H9 (cell line): ENCODE measurements at regions not wholly inside any gene's neighbourhood (a gene's known extent, or its start where the extent isn't known, plus 50 kb on each side); places are given as distances from the start of the nearest gene placed in this dataset.
A peak's percentile ranks its signal among the peaks of the same experiment; 100 is the strongest.

Experiments
- DNase-seq: peaks from one replicate; pipeline ENCODE4 v3.0.0-alpha.2; 2017
- H2AFZ ChIP-seq: one replicate; pipeline ENCODE4 v1.6.1; 2013; ENCODE audit warnings: mild to moderate bottlenecking, low read length, control low read depth, moderate library complexity
- H2AK5ac ChIP-seq: 2 replicates; pipeline ENCODE4 v1.6.1; 2013; ENCODE audit warnings: low read length, control low read depth, mixed read lengths; ENCODE audit not compliant: insufficient read length
- H2BK120ac ChIP-seq: one replicate; pipeline ENCODE4 v1.6.1; 2013; ENCODE audit warnings: low read depth, mild to moderate bottlenecking, low read length, control low read depth, inconsistent platforms; ENCODE audit not compliant: poor library complexity, severe bottlenecking
- H2BK12ac ChIP-seq: 2 replicates; pipeline ENCODE4 v1.6.1; 2013; ENCODE audit warnings: low read length, control low read depth, mixed read lengths, low read depth; ENCODE audit not compliant: insufficient read length
- H2BK15ac ChIP-seq: 2 replicates; pipeline ENCODE4 v1.6.1; 2013; ENCODE audit warnings: low read depth, low read length, control low read depth
- H2BK20ac ChIP-seq: one replicate; pipeline ENCODE4 v1.6.1; 2013; ENCODE audit warnings: low read depth, mild to moderate bottlenecking, low read length, control low read depth, inconsistent platforms; ENCODE audit not compliant: poor library complexity, severe bottlenecking
- H2BK5ac ChIP-seq: 2 replicates; pipeline ENCODE4 v1.6.1; 2013; ENCODE audit warnings: low read length, control low read depth, mixed read lengths; ENCODE audit not compliant: insufficient read length
- H3K14ac ChIP-seq: 2 replicates; pipeline ENCODE4 v1.6.1; 2013; ENCODE audit warnings: low read length, control low read depth; ENCODE audit not compliant: insufficient read depth
- H3K18ac ChIP-seq: 2 replicates; pipeline ENCODE4 v1.6.1; 2013; ENCODE audit warnings: low read depth, mild to moderate bottlenecking, mixed read lengths, low read length, control low read depth; ENCODE audit not compliant: insufficient read length
- H3K23ac ChIP-seq: 2 replicates; pipeline ENCODE4 v1.6.1; 2013; ENCODE audit warnings: low read length, control low read depth, mixed read lengths, low read depth; ENCODE audit not compliant: insufficient read length
- H3K23me2 ChIP-seq: 2 replicates; pipeline ENCODE4 v1.6.1; 2013; ENCODE audit warnings: low read depth, mild to moderate bottlenecking, mixed read lengths, low read length, control low read depth; ENCODE audit not compliant: insufficient read length, poor library complexity, severe bottlenecking
- H3K27ac ChIP-seq: 2 replicates; pipeline ENCODE4 v1.5.1; 2013; ENCODE audit warnings: low read length, control low read depth, mixed read lengths, low read depth; ENCODE audit not compliant: insufficient read length
- H3K27me3 ChIP-seq: 2 replicates; pipeline ENCODE4 v1.6.1; 2013; ENCODE audit warnings: low read length, control low read depth, inconsistent platforms; ENCODE audit not compliant: insufficient read depth
- H3K4ac ChIP-seq: 2 replicates; pipeline ENCODE4 v1.6.1; 2013; ENCODE audit warnings: low read depth, mild to moderate bottlenecking, control low read depth, inconsistent platforms, low read length, moderate library complexity
- H3K4me1 ChIP-seq: 2 replicates; pipeline ENCODE4 v1.6.1; 2013; ENCODE audit warnings: low read length, control low read depth, inconsistent platforms; ENCODE audit not compliant: insufficient read depth
- H3K4me2 ChIP-seq: 2 replicates; pipeline ENCODE4 v1.6.1; 2013; ENCODE audit warnings: low read length, control low read depth, mixed read lengths; ENCODE audit not compliant: insufficient read length, insufficient read depth
- H3K56ac ChIP-seq: 2 replicates; pipeline ENCODE4 v1.6.1; 2013; ENCODE audit warnings: low read depth, mild to moderate bottlenecking, mixed read lengths, low read length, control low read depth; ENCODE audit not compliant: insufficient read length
- H3K79me1 ChIP-seq: 2 replicates; pipeline ENCODE4 v1.6.1; 2013; ENCODE audit warnings: low read depth, mild to moderate bottlenecking, moderate library complexity, low read length, control low read depth, inconsistent platforms; ENCODE audit not compliant: insufficient read depth, poor library complexity, severe bottlenecking
- H3K79me2 ChIP-seq: 2 replicates; pipeline ENCODE4 v1.6.1; 2013; ENCODE audit warnings: low read length, control low read depth, inconsistent platforms; ENCODE audit not compliant: insufficient read depth
- H3K9ac ChIP-seq: 2 replicates; pipeline ENCODE4 v1.6.1; 2013; ENCODE audit warnings: low read length, control low read depth, mixed read lengths; ENCODE audit not compliant: insufficient read length; ENCODE audit errors: extremely low read depth
- H3K9me3 ChIP-seq: one replicate; pipeline ENCODE4 v1.6.1; 2013; ENCODE audit warnings: low read depth, low read length, inconsistent platforms; ENCODE audit not compliant: control insufficient read depth
- H3T11ph ChIP-seq: one replicate; pipeline ENCODE4 v1.6.1; 2013; ENCODE audit warnings: mild to moderate bottlenecking, low read length, control low read depth, inconsistent platforms
- H4K20me1 ChIP-seq: one replicate; pipeline ENCODE4 v1.6.1; 2013; ENCODE audit not compliant: control insufficient read depth, insufficient read length, insufficient read depth
- H4K5ac ChIP-seq: 2 replicates; pipeline ENCODE4 v1.6.1; 2013; ENCODE audit warnings: low read depth, mild to moderate bottlenecking, mixed read lengths, low read length, control low read depth; ENCODE audit not compliant: insufficient read length
- H4K8ac ChIP-seq: replicated peaks from 2 replicates; pipeline ENCODE4 v1.6.1; 2013; ENCODE audit warnings: low read length, control low read depth, mixed read lengths, low read depth; ENCODE audit not compliant: insufficient read length
- H4K91ac ChIP-seq: 2 replicates; pipeline ENCODE4 v1.6.1; 2013; ENCODE audit warnings: low read depth, mild to moderate bottlenecking, moderate library complexity, mixed read lengths, low read length, control low read depth; ENCODE audit not compliant: insufficient read length
- H3K27ac Mint-ChIP-seq, 3 experiments: 2 replicates in 2 of 3; 3 replicates in 1 of 3; pipeline ENCODE4 v1.8.0; 2020 to 2021; ENCODE audit warnings: mixed read lengths in 3 of 3, mild to moderate bottlenecking in 1 of 3, moderate library complexity in 1 of 3
- H3K27me3 Mint-ChIP-seq: 2 replicates; pipeline ENCODE4 v1.8.0; 2021; ENCODE audit warnings: low read depth, mild to moderate bottlenecking, moderate library complexity, mixed read lengths
- H3K36me3 Mint-ChIP-seq, 3 experiments: 2 replicates in 2 of 3; 3 replicates in 1 of 3; pipeline ENCODE4 v1.8.0; 2020 to 2021; ENCODE audit warnings: low read depth in 3 of 3, mixed read lengths in 3 of 3; ENCODE audit not compliant: insufficient read depth in 1 of 3
- H3K4me1 Mint-ChIP-seq, 2 experiments: 2 replicates each; pipeline ENCODE4 v1.8.0; 2020; ENCODE audit warnings: mixed read lengths in 2 of 2
- H3K4me3 Mint-ChIP-seq, 2 experiments: 2 replicates in 1 of 2; 3 replicates in 1 of 2; pipeline ENCODE4 v1.8.0; 2020 to 2021; ENCODE audit warnings: mild to moderate bottlenecking in 2 of 2, mixed read lengths in 2 of 2, moderate library complexity in 1 of 2
- H3K9me3 Mint-ChIP-seq, 2 experiments: 2 replicates in 1 of 2; 3 replicates in 1 of 2; pipeline ENCODE4 v1.8.0; 2020; ENCODE audit warnings: mild to moderate bottlenecking in 2 of 2, mixed read lengths in 2 of 2, moderate library complexity in 1 of 2
- CTCF ChIP-seq: fragments of 200-600 bp; sonication (generic); conservative IDR thresholded peaks from 3 replicates; pipeline ENCODE4 v1.8.0; 2021; ENCODE audit warnings: antibody characterized with exemption, mild to moderate bottlenecking
- WGBS: extraction: QIAGEN DNeasy Blood & Tissue Kit; methylation state at CpG from one replicate; pipeline ENCODE4 v1.1.7; 2013; ENCODE audit warnings: missing lambda C conversion rate, low lambda C conversion rate, mixed read lengths; ENCODE audit not compliant: insufficient read length; ENCODE audit errors: extremely low coverage; 5-methylcytosine and 5-hydroxymethylcytosine counted together

- H2BK12ac ChIP-seq: no peak overlapping the region
- no peak overlapping the region for H2BK15ac ChIP-seq
- no peak overlapping the region for H3T11ph ChIP-seq
- Mint-ChIP-seq H3K4me1 (peaks cover 0 to 7% of the 10 kb centered on the region in 2 experiments; a peak in 2 of 4 replicates), H3K27me3 (no peaks in the 10 kb centered on the region), H3K27ac (peak overlapping the region in 1 of 3 experiments; percentile 2; a peak in 1 of 7 replicates), H3K9me3 (peaks cover 0 to 3% of the 10 kb centered on the region in 2 experiments; a peak in 2 of 5 replicates), H3K4me3 (no peak overlapping the region), H3K36me3 (no peaks in the 10 kb centered on the region; a peak in 1 of 7 replicates)
- H2BK120ac ChIP-seq: no peak overlapping the region
- no peak overlapping the region for H3K18ac ChIP-seq
- H3K27ac ChIP-seq: no peak overlapping the region
- H3K14ac ChIP-seq: no peak overlapping the region
- no peaks in the 10 kb centered on the region for H3K4me1 ChIP-seq
- DNase-seq: peak; percentile 43
- no peak overlapping the region for H3K23ac ChIP-seq
- no peaks in the 10 kb centered on the region for H3K27me3 ChIP-seq
- H2AFZ ChIP-seq: no peak overlapping the region
- no peak overlapping the region for H4K91ac ChIP-seq
- no peak overlapping the region for H3K9ac ChIP-seq
- no peak overlapping the region for H2AK5ac ChIP-seq
- H3K56ac ChIP-seq: no peak overlapping the region
- H4K5ac ChIP-seq: no peak overlapping the region
- no peaks in the 10 kb centered on the region for H3K23me2 ChIP-seq
- no peak overlapping the region for H3K4ac ChIP-seq
- H4K8ac ChIP-seq: no peak overlapping the region
- H2BK20ac ChIP-seq: no peak overlapping the region
- no peak overlapping the region for H3K4me2 ChIP-seq
- no peak overlapping the region for H2BK5ac ChIP-seq
- no CpG with 5 or more reads among the region's 18 CpGs for WGBS
- peak; percentile 60 for TF ChIP-seq CTCF
- H3K79me1 ChIP-seq: no peaks in the 10 kb centered on the region
- H4K20me1 ChIP-seq: no peaks in the 10 kb centered on the region
- H3K79me2 ChIP-seq: no peaks in the 10 kb centered on the region
- H3K9me3 ChIP-seq: no peaks in the 10 kb centered on the region
Measured at GRCh38 chr14:76564471-76565422, 188.8 kb downstream of the ESRRB start.
